NCI-H146 (cell line): ENCODE measurements at regions not wholly inside any gene's neighbourhood (a gene's known extent, or its start where the extent isn't known, plus 50 kb on each side); places are given as distances from the start of the nearest gene placed in this dataset.
"Not testable (repeated sequence)": the region's sequence is repeated elsewhere in the genome, so short reads cannot be mapped to it uniquely, and the experiment has no call there.

Experiments
- DNase-seq: peaks from one replicate; lab custom pipeline; 2025; lab: John Stamatoyannopoulos, UW

GRCh38 chr16:33583702-33584101 is 124.3 kb downstream of the TP53TG3F start:
- not testable (repeated sequence) for DNase-seq

GRCh38 chr16:33588589-33588988 is 129.2 kb downstream of the TP53TG3F start:
- not testable (repeated sequence) for DNase-seq

GRCh38 chr16:33593344-33593743 is 133.9 kb downstream of the TP53TG3F start:
- DNase-seq = not testable (repeated sequence)

DNA sequence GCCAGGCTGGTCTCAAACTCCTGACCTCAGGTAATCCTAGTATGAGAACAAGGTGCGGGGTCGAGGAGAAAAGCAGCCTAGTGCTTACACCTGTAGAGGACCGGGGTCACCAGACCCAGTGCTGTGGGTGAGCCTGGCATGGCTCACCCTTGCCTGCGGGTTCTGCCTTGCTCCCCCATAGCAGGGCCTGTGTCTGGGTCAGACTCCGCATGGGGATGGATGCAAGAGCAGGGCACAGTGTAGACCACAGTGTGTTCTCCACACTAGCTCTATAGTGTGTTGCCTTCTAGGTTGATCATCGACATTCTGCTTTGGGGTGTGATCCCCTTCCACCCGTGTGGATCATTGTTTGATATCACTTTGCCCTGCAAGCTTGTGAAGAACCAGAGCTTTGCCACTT is 135.7 kb downstream of the TP53TG3F start:
- not testable (repeated sequence) for DNase-seq

GRCh38 chr16:33601029-33601428 is 141.6 kb downstream of the TP53TG3F start:
- not testable (repeated sequence) for DNase-seq

- not testable (repeated sequence) for DNase-seq
These were observed 164.2 kb downstream of the TP53TG3F start for GRCh38 chr16:33623535-33624077.

DNA sequence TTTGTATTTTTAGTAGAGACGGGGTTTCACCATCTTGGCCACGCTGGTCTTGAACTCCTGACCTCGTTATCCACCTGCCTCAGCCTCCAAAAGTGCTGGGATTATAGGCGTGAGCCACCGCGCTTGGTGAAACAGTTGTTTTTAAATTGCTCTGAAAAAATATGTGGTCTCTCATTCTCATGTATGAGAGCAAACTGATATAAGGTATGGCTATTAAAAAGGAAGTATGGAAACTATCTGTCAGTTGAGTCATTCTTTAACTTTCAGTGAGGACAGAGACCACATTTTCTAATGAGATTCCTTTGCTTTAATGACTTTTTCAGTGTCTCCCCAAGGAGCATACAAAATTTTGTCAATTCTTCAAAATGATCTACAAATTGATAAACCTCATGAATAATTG is 169.5 kb downstream of the TP53TG3F start:
- not testable (repeated sequence) for DNase-seq

DNA sequence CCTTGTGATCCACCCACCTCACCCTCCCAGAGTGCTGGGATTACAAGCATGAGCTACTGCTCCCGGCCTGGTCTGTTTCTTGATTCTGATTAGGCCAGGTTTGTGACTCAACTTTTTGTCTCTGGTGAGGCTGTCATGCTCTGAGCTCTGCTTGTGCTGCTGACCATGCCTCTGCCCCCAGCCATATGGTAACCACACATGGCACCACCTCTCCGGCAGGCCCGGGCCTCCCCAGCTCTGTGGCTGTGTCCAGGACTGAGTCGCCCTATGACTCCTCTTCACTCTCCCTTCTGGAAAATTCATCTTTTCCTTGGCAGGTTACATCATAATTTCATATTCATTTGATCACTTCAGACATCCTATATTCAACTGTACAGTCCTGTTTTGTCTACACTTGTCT is 172.3 kb downstream of the TP53TG3F start:
- DNase-seq = not testable (repeated sequence)

- DNase-seq = not testable (repeated sequence)
These were observed 174.6 kb downstream of the TP53TG3F start for GRCh38 chr16:33634057-33634456.

GRCh38 chr16:33636760-33637159 is 177.3 kb downstream of the TP53TG3F start:
- DNase-seq = not testable (repeated sequence)

DNA sequence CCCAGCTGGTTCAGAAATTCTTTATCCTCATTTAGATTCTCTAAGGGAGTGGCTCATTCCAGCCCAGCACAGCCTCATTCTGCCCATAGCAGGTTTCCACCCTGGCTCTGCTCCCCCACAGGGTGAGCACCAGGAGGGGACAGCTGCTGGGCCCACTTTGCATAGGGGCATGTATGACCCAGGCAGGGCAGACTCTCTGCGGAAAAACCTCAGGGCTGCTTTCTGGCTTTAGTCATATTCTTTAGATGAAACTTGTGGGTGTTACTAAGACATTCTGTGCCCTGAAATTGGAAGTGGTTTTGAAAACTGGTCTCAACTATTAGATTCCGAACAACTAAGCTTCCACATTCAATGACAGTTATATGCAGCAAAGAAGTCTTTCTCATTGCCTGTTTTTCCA is 183.9 kb downstream of the TP53TG3F start:
- not testable (repeated sequence) for DNase-seq

- DNase-seq = not testable (repeated sequence)
These were observed 184.4 kb downstream of the TP53TG3F start for GRCh38 chr16:33643698-33644381.

DNA sequence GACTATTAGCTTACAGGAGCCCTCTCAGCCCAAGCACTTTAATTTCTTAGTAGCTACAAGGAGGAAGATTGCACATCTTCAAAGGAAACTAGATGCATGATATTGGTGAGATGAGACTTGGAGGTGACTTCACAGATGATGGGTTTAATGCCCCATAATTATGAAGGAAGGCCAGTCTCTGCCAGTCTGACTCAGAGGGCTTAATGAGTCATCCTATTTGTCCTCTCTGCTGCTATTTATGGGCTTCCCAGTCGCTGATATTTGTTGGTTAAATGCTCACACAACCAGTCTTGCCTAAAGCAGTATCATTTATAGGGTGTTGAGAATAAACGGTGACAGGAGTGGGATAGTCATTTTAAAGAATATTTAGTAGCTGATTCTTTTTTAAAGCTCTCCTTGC is 187.0 kb downstream of the TP53TG3F start:
- not testable (repeated sequence) for DNase-seq

DNA sequence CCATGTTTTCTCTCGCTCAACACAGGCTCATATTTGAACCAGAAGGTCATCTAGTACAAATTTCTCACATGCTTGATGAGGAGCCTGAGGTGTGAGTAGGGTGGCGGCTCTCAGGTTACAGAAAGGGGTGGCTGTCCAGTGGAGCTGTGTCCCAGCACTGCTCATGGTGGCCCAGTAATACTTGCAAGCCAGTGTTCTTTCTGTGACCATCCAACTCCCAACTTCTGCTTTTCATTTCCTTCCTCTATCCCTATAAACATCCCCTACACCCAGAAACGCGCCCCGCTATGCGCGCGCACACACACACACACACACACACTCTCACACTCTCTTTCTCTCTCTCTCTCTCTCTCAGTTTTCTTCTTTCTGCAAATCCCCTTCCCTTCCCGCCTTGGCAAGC is 196.3 kb downstream of the TP53TG3F start:
- DNase-seq = not testable (repeated sequence)

GRCh38 chr16:33656394-33656793 is 197.0 kb downstream of the TP53TG3F start:
- not testable (repeated sequence) for DNase-seq

GRCh38 chr16:33657717-33658116 is 198.3 kb downstream of the TP53TG3F start:
- not testable (repeated sequence) for DNase-seq

- DNase-seq = not testable (repeated sequence)
These were observed 221.4 kb downstream of the TP53TG3F start for GRCh38 chr16:33680791-33681190.

GRCh38 chr16:33700320-33700719 is 240.9 kb downstream of the TP53TG3F start:
- DNase-seq = not testable (repeated sequence)

DNA sequence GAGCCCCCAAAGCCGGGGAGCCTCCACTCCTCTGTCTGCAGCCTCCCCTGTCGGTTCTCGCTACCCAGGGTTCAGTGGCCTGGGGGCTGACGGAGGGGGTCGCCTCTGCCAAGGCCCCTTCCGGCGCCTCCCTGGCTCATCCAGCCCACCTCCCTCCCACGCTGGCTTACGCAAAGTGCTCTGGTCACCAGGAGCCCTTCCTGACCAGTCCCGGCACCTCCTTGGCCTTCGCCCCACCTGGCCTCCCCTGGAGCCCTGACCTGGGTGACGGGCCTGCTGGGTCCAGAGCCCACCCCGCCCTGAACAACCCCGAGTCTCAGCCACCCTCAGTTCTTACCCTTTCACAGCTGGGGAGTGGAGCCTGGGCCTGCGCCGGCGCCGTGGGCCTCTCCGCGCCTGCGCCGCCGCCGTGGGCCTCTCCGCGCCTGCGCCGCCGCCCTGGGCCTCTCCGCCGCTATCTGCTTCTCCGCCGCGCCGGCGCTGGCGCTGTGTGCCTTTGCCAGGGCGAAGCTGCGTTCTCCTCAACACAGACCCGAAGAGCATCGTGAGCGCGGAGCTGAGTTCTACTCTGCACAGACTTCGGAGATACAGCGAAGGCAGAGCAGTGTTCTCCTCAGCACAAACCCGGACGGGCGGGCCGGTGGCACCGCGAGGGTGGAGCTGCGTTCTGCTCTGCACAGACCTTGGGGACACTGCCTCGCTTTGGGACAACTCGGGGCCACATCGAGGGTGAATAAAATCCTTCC is 247.6 kb downstream of the TP53TG3F start:
- not testable (repeated sequence) for DNase-seq

DNA sequence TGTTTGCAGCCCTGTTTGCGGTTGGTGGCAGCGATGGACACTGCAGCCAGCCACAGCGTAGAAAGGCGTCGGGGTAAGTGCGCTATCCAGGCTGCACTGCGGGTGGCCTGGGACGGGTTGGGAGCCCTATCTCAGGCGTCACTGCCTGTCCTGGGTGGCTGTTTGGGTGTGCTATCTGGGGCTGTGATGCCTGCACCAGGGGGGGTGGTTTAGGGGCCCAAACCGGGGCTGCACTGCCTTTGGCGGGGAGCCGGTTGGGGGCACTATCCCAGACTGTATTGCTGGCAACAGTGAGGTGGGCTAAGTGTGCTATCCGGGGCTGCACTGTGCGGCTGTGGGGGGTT is 248.2 kb downstream of the TP53TG3F start:
- not testable (repeated sequence) for DNase-seq

- not testable (repeated sequence) for DNase-seq
These were observed 250.7 kb downstream of the TP53TG3F start for GRCh38 chr16:33709856-33710695.

DNA sequence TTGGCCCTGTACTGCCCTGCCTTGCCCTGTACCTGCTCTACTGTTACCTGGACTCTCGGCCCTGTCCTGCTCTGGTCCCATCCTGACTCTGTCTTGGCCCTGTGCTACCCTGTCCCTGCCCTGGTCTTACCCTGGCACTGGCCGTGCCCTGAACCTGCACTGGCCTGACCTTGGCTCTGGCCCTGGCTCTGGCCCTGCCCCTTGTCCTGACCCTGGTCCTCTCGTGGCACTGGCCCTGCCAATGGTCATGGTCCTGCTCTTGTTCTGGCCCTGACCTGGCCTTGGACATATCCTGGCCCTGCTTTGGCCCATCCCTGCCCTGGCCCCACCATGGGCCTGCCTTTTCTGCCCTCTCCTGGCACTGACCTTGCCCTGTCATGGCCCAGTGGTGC is 251.3 kb downstream of the TP53TG3F start:
- DNase-seq = not testable (repeated sequence)
